ENCODE measurements at regions not wholly inside any gene's neighbourhood (a gene's known extent, or its start where the extent isn't known, plus 50 kb on each side); places are given as distances from the start of the nearest gene placed in this dataset.
"Not testable (repeated sequence)": the region's sequence is repeated elsewhere in the genome, so short reads cannot be mapped to it uniquely, and the experiment has no call there.

DNA sequence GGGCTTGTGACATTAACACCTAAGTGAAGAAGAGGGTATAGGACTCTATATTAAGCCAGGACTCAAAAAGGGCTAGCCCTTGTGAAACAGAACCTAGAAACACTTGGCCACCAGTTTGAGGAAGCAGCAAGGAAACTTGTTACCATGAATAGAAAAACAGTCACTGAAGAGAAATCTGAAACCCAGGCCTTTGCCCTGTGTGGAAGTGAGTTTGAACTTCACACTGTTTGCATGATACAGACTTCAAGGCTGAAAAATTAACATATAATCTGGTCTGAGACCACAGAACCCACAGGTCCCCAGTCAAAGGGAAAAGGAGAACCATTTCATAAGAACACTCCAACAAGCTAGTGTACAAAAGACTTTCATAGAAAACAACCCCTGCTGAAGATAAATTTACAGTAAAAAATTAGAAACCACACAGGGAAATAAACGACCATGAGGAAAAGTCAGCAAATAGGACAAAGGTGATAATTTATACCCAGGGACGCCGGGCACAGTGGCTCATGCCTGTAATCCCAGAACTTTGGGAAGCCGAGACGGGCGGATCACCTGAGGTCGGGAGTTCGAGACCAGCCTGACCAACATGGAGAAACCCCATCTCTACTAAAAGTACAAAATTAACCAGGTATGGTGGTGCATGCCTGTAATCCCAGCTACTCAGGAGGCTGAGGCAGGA lies 76.1 kb downstream of the SKIDA1 start:
- no peak for DNase-seq
- Histone ChIP-seq H3K27me3 (no peaks in the 10 kb centered on the region), H3K4me1 (no peaks in the 10 kb centered on the region), H3K4me3 (no peak overlapping the region), H3K27ac (no peak overlapping the region), H3K36me3 (no peaks in the 10 kb centered on the region), H3K9me3 (peaks cover 0 to 12% (median 5%) of the 10 kb centered on the region in 4 donors)
- TF ChIP-seq POLR2AphosphoS5 (IDR thresholded peaks at IDR 0.05), result no peak
- TF ChIP-seq POLR2A (IDR thresholded peaks at IDR 0.05), result no peak
- no peak for TF ChIP-seq EP300 (IDR thresholded peaks at IDR 0.05)
- TF ChIP-seq CTCF (IDR thresholded peaks at IDR 0.05), result no peak
- intact Hi-C loops (cut with DNase I; ENCODE audit: low total_unique reads), result no loop called here
- WGBS, 5 donors, result 86 to 93% (median 92%) methylated on average over 7 to 8 of the region's 8 CpGs

- 40 to 82% (median 75%) methylated on average over 1 of the region's 1 CpG for WGBS, 5 donors
- intact Hi-C loops (cut with DNase I; ENCODE audit: low total_unique reads), result no loop called here
- H3K4me1 ChIP-seq, result no peaks in the 10 kb centered on the region
- peaks cover 0 to 12% (median 5%) of the 10 kb centered on the region in 4 donors for H3K9me3 ChIP-seq
- TF ChIP-seq POLR2AphosphoS5 (IDR thresholded peaks at IDR 0.05) (no peak), EP300 (IDR thresholded peaks at IDR 0.05) (no peak), POLR2A (IDR thresholded peaks at IDR 0.05) (no peak), CTCF (IDR thresholded peaks at IDR 0.05) (no peak)
- H3K27ac ChIP-seq, result no peak overlapping the region
- DNase-seq, result no peak
- H3K36me3 ChIP-seq, result no peaks in the 10 kb centered on the region
- no peaks in the 10 kb centered on the region for H3K27me3 ChIP-seq
- no peak overlapping the region for H3K4me3 ChIP-seq
These were observed 80.3 kb downstream of the SKIDA1 start for GRCh38 chr10:21445163-21445562.

DNA sequence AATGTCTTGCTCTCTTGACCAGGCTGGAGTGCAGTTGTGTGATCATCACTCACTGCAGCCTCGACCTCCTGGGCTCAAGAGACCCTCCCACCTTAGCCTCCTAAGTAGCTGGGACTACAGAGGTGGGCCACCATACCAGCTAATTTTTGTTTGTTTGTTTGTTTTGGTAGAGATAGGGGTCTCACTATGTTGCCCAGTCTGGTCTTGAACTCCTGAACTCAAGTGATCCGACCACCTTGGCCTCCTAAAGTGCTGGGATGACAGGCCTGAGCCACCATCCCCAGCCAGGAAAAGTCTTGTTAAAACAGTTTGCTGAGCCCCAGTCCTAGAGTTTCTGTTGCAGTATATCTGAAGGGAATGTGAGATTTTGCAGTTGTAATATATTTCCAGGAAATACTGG lies 83.9 kb downstream of the SKIDA1 start:
- intact Hi-C loops (cut with DNase I; ENCODE audit: low total_unique reads), result no loop called here
- WGBS, 5 donors, result 66 to 89% (median 79%) methylated on average over 2 of the region's 2 CpGs

DNA sequence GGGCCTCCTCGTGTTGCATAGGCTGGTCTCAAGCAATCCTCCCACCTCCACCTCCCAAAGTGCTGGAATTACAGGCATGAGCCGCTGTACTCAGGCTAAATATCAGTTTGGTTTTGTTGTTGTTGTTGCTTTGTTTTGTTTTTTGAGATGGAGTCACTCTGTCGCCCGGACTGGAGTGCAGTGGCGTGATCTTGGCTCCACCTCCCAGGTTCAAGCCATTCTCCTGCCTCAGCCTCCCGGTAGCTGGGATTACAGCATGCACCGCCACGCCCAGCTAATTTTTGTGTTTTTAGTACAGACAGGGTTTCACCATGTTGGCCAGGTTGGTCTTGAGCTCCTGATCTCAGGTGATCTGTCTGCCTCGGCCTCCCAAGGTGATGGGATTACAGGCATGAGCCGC lies 86.6 kb downstream of the SKIDA1 start:
- H3K9me3 ChIP-seq; H3K36me3 ChIP-seq; H3K4me3 ChIP-seq; intact Hi-C loops (cut with DNase I; ENCODE audit: low total_unique reads); DNase-seq; H3K4me1 ChIP-seq; H3K27ac ChIP-seq; H3K27me3 ChIP-seq: not testable (repeated sequence)
- 67 to 71% (median 70%) methylated on average over 10 of the region's 10 CpGs for WGBS, 5 donors

More for the DNA sequence above, 83.9 kb downstream of the SKIDA1 start:
- Histone ChIP-seq H3K9me3 (no peaks in the 10 kb centered on the region), H3K27me3 (no peaks in the 10 kb centered on the region), H3K4me1 (no peaks in the 10 kb centered on the region), H3K36me3 (no peaks in the 10 kb centered on the region), H3K4me3 (no peak overlapping the region), H3K27ac (no peak overlapping the region)
- no peak for DNase-seq
- no peak for TF ChIP-seq CTCF (IDR thresholded peaks at IDR 0.05)

GRCh38 chr10:21437770-21438382 lies 87.6 kb downstream of the SKIDA1 start:
- Histone ChIP-seq H3K4me1 (no peaks in the 10 kb centered on the region), H3K36me3 (no peaks in the 10 kb centered on the region), H3K9me3 (no peaks in the 10 kb centered on the region), H3K27me3 (no peaks in the 10 kb centered on the region), H3K27ac (no peak overlapping the region), H3K4me3 (no peak overlapping the region)
- TF ChIP-seq CTCF (IDR thresholded peaks at IDR 0.05) (no peak), POLR2AphosphoS5 (IDR thresholded peaks at IDR 0.05) (no peak), POLR2A (IDR thresholded peaks at IDR 0.05) (no peak), EP300 (IDR thresholded peaks at IDR 0.05) (no peak)
- no peak for DNase-seq
- intact Hi-C loops (cut with DNase I; ENCODE audit: low total_unique reads), result no loop called here
- 73 to 88% (median 86%) methylated on average over 8 of the region's 8 CpGs for WGBS, 5 donors

Data from stomach (tissue), 8 donors.